Suppressor macrophage treated with lipopolysaccharide for 1 hour (primary cell): ENCODE measurements at regions not wholly inside any gene's neighbourhood (a gene's known extent, or its start where the extent isn't known, plus 50 kb on each side); places are given as distances from the start of the nearest gene placed in this dataset.

ENCODE experiments used
- DNase-seq, 3 donors: peaks; one replicate each; pipeline ENCODE4 v3.0.0-alpha.2; 2020 to 2022

GRCh38 chr7:56291-56913, 136.0 kb upstream of the FAM20C start:
- DNase-seq, result no peak

- no peak for DNase-seq
Observed at GRCh38 chr7:57071-57470, 135.3 kb upstream of the FAM20C start.

GRCh38 chr7:57482-58255, 134.7 kb upstream of the FAM20C start:
- DNase-seq, result peak; percentile 30 to 49 (median 32)

GRCh38 chr7:58316-58715, 134.1 kb upstream of the FAM20C start:
- DNase-seq, result no peak

GRCh38 chr7:59079-60016, 133.0 kb upstream of the FAM20C start:
- no peak for DNase-seq

- no peak for DNase-seq
Observed at GRCh38 chr7:60017-60675, 132.2 kb upstream of the FAM20C start.

GRCh38 chr7:60706-61105, 131.7 kb upstream of the FAM20C start:
- no peak for DNase-seq

- DNase-seq, result peak in 1 of 3 donors; percentile 33
Observed at GRCh38 chr7:61111-61510, 131.3 kb upstream of the FAM20C start.

GRCh38 chr7:61576-62360, 130.6 kb upstream of the FAM20C start:
- DNase-seq, result no peak

- DNase-seq, result no peak
Observed at GRCh38 chr7:62361-63116, 129.8 kb upstream of the FAM20C start.

- DNase-seq, result no peak
Observed at GRCh38 chr7:63117-63480, 129.3 kb upstream of the FAM20C start.

- peak; percentile 21 to 56 (median 41) for DNase-seq
Observed at GRCh38 chr7:63521-64021, 128.8 kb upstream of the FAM20C start.

GRCh38 chr7:64098-64915, 128.1 kb upstream of the FAM20C start:
- peak; percentile 59 to 78 (median 72) for DNase-seq

- no peak for DNase-seq
Observed at GRCh38 chr7:64916-65341, 127.4 kb upstream of the FAM20C start.

- DNase-seq, result peak in 1 of 3 donors; percentile 62
Observed at GRCh38 chr7:65554-65953, 126.8 kb upstream of the FAM20C start.

- no peak for DNase-seq
Observed at GRCh38 chr7:66296-66695, 126.1 kb upstream of the FAM20C start.

- DNase-seq, result no peak
Observed at GRCh38 chr7:66741-67140, 125.6 kb upstream of the FAM20C start.

GRCh38 chr7:67661-68395, 124.5 kb upstream of the FAM20C start:
- DNase-seq, result peak; percentile 64 to 68 (median 65)

- peak in 1 of 3 donors; percentile 37 for DNase-seq
Observed at GRCh38 chr7:68629-69028, 123.7 kb upstream of the FAM20C start.
